ENCODE measurements at regions not wholly inside any gene's neighbourhood (a gene's known extent, or its start where the extent isn't known, plus 50 kb on each side); places are given as distances from the start of the nearest gene placed in this dataset.

GRCh38 chr1:181356505-181357340 lies 126.6 kb upstream of the CACNA1E start:
- no peak for TF ChIP-seq CTCF (IDR thresholded peaks at IDR 0.05; ENCODE audit: low read length, missing control alignments)

DNA sequence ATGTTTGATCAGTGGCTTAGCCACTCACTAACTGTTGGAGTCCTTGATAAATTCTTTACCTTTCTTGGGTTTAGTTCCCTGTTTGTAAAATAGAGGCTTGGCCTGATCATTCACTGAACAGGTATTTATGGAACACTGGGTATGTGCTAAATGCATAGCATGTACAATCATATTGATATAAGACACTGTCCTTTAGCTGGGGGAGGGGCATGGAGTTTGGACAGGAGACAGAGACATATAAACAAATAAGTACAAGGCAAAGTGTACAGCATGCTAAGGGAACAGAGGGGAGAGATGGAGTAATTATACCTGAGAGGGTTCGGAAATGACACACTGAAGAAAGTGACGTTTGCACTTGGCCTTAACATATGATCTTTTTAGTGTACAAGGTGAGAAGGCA lies 124.3 kb upstream of the CACNA1E start:
- no peak for DNase-seq (ENCODE audit: low read depth)
- H3K4me3 ChIP-seq (replicated peaks; ENCODE audit: low read depth, low read length): no peak overlapping the region
- TF ChIP-seq CTCF (IDR thresholded peaks at IDR 0.05; ENCODE audit: low read length, missing control alignments): no peak

More at GRCh38 chr1:181356505-181357340, 126.6 kb upstream of the CACNA1E start:
- DNase-seq (ENCODE audit: low read depth): no peak
- H3K4me3 ChIP-seq (replicated peaks; ENCODE audit: low read depth, low read length): no peak overlapping the region

DNA sequence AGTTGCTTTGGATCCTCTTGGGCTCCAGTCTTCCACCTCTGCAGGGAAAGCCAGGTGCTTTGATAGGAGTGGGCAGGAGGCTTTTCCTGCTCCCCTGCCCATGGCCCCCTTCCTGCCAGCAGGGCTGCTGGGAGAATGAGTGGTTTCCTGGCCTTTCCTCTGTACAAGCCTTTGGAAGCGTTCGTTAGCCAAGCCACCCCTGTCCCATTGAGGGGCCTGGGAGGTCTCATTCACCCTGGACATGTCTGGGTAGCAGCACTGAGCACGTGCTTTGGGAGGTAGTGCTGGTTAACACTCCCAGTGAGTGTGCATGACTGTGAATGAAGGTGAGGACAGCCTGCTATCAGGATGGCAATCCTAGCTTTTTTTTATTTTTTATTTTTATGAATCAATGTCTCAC lies 118.5 kb upstream of the CACNA1E start:
- H3K4me3 ChIP-seq (replicated peaks; ENCODE audit: low read depth, low read length): no peak overlapping the region
- DNase-seq (ENCODE audit: low read depth): no peak
- no peak for TF ChIP-seq CTCF (IDR thresholded peaks at IDR 0.05; ENCODE audit: low read length, missing control alignments)

GRCh38 chr1:181366910-181367309 lies 116.4 kb upstream of the CACNA1E start:
- H3K4me3 ChIP-seq (replicated peaks; ENCODE audit: low read depth, low read length): no peak overlapping the region
- DNase-seq (ENCODE audit: low read depth): no peak
- TF ChIP-seq CTCF (IDR thresholded peaks at IDR 0.05; ENCODE audit: low read length, missing control alignments): no peak

DNA sequence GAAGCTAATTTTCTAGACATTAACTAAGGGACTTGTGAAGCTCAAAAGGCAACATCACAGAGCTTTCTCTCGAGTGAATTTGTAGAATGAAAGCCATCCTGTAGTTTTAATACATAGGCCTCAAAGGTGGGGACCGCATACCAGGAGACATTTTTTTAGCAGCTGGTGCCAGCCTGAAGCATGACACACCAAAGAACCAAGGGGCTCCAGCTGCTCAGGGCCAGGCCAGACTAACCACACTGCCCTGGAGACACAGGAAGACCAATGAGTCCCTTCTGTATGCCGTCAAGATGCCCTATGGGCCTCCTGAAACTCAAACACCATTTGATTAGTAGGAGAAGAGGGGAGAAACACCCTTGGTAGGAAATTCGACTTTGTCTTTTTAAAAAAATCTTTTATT lies 113.9 kb upstream of the CACNA1E start:
- no peak for DNase-seq (ENCODE audit: low read depth)
- no peak for TF ChIP-seq CTCF (IDR thresholded peaks at IDR 0.05; ENCODE audit: low read length, missing control alignments)
- H3K4me3 ChIP-seq (replicated peaks; ENCODE audit: low read depth, low read length): no peak overlapping the region

DNA sequence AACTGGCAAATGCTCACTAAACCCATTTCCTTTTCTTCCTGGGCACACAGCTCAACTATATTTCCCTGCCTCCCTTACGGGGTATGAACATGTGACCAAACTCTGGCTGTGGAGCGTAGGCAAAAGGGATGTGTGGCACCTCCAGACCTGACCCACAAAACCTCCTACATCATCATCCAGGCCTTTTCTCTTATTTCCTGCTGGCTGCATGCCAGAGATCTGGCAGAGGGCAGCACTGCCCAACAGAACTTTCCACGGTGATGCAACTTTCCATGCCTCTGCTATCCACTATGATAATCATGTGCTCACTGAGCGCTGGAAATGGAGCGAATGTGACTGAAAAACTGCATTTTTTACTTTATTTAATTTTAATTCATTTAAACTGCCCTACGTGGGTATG lies 99.6 kb upstream of the CACNA1E start:
- DNase-seq (ENCODE audit: low read depth): no peak
- H3K4me3 ChIP-seq (replicated peaks; ENCODE audit: low read depth, low read length): no peak overlapping the region
- no peak for TF ChIP-seq CTCF (IDR thresholded peaks at IDR 0.05; ENCODE audit: low read length, missing control alignments)

DNA sequence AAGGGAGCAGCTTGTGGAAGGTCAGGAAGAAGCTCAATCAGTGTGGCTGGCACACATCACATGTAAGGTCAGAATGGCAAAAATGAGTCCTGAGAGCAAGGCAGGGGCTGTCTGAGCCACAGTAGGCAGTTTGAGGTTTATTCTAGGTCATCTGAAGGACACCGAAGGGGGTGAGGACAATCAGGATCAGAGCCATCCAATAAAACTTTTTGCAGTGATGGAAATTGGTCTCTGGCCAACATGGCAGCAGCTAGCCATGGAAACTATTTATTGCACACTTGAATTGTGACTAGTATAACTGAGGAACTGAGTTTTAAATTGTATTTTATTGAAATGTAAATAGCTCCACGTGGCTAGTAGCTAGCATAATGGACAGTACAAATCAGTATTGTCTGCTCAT lies 97.0 kb upstream of the CACNA1E start:
- no peak for TF ChIP-seq CTCF (IDR thresholded peaks at IDR 0.05; ENCODE audit: low read length, missing control alignments)
- no peak overlapping the region for H3K4me3 ChIP-seq (replicated peaks; ENCODE audit: low read depth, low read length)
- DNase-seq (ENCODE audit: low read depth): no peak
